OCI-LY3 (cell line): ENCODE measurements at regions not wholly inside any gene's neighbourhood (a gene's known extent, or its start where the extent isn't known, plus 50 kb on each side); places are given as distances from the start of the nearest gene placed in this dataset.

ENCODE experiments used
- CTCF ChIP-seq: fragments of 200-600, 300-600 bp; sonication (generic); IDR thresholded peaks from 2 replicates; pipeline ENCODE4 v1.5.1; 2014; ENCODE audit warnings: antibody characterized with exemption, low read length, low read depth
- EZH2phosphoT487 ChIP-seq: fragments of 200-600 bp; shearing (Covaris generic); IDR thresholded peaks from 2 replicates; pipeline ENCODE4 v1.6.1; 2018; ENCODE audit warnings: antibody characterized with exemption, mixed run types, low read depth

- TF ChIP-seq CTCF, result no peak
- no peak for TF ChIP-seq EZH2phosphoT487
Observed at GRCh38 chr9:73962792-73963191, 534.3 kb upstream of the RORB start.
